ENCODE measurements at regions not wholly inside any gene's neighbourhood (a gene's known extent, or its start where the extent isn't known, plus 50 kb on each side); places are given as distances from the start of the nearest gene placed in this dataset.

- no peak for DNase-seq (ENCODE audit: low read depth in 3 of 3)
Observed at GRCh38 chr10:107732045-107732444, 567.5 kb upstream of the SORCS1 start.

DNA sequence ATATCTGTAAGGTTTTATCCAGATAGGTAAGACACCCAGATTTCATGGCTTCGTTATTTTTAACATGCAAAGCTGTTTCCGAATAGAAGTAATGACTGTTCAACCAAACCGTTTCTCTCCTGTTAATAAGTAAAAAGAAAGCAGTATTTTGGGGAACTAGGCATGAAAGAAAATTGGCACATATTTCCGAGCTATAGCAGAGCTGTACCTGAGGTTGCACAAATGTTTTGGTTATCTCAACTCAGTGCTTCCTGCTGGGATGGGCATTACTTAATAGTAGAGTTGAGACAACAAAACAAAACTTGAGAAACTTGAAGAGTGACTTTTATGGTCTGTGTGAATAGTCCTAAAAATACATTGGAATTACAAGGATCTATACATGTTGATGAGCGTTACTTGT, 564.3 kb upstream of the SORCS1 start:
- no peak for DNase-seq (ENCODE audit: low read depth in 3 of 3)

DNA sequence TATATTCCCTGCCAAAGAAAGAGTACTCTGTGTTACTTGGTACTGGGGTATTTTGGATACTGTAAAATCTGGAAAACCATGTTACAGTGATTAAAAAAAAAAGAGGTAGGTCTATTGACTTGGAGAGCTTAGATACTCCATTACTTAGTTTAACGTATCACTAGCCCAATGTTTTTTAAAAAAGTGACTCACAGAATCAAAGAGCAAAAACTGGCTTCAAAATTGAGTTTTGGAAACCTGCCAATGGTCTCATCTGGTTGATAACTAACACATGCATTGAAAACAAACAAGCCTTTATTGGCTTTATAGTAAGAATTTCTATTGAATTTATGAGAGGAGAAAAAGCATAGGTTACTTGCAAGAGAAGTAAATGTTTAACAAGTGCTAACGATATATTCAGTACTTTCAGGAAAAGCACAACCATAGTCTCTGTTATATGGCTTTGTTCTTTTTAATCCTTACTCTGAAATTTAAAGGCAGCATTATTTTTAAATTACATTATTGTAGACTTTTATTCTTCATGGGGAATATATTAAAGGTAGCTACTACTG, 563.3 kb upstream of the SORCS1 start:
- DNase-seq (ENCODE audit: low read depth in 3 of 3) = no peak

DNA sequence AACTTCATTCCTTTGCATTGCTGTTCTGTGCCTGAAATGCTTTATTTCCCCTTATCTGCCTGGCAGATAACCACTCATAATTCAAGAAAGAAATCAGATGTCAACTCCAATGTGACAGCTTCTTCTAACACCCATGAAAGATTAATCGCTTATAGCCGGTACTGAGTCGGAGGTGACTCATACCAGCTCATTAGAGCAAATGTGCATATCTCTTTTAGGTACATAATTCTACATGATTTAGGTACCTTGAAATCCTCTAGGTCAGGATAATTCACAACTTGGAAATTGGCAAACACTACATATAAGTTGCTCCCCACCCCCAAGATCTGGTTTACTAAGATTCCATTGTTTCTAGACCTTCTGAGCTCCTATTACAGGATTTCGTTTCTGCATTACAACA, 554.4 kb upstream of the SORCS1 start:
- DNase-seq (ENCODE audit: low read depth in 3 of 3) = no peak

DNA sequence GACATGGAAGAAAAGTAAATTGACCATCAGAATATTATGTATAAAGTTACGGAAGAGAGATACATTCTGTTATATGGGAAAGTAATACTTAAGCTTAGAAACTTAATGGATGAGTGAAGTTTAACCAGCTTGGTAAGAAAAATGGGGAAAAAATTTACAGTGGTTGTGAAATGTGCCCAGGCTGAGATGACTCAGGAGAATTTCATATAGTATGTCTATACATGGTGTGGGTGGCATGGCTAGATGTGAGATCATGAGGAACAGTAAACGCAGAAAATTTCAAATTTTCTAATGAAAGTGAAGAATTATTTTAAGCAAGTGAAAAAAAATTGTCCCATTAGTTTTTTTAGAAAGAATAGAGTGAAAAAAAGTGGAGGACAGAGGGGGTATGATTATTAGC, 552.5 kb upstream of the SORCS1 start:
- DNase-seq (ENCODE audit: low read depth in 3 of 3) = no peak

DNA sequence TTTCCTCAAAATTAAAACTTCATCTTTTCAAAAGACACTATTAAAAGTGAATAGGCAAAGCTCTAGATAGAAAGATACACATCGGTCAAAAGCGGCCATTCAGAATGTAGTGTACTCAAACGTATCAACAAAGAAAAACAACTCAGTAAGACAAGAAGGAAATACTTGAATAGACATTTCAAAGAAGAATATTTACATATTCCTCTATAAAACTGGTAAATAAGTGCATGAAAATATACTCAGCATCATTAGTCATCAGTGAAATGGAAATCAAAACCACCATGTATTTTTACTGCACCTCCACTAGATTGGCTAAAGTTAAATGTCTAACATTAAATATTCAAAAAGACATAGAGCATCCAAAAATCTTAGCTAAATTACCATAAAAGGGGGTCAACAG, 551.1 kb upstream of the SORCS1 start:
- no peak for DNase-seq (ENCODE audit: low read depth in 3 of 3)

DNA sequence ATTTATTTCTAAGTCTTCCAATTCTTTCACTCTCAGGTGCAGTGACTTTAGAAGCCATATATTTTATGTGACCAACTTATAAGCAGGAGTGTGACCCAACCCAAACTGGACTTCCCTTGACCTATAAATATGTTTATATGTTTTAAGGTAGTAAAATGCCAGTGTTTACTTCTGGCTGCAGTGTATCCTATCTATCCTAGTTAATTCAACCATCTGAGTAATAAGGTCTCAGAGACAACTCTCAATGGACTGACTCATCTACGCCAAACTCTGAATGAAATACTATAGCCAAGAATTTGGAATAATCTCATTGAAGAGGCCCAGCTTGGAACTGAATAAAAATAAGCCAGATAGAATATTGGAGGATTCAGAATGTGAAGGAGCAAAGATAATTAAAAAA, 544.5 kb upstream of the SORCS1 start:
- DNase-seq (ENCODE audit: low read depth in 3 of 3) = no peak

GRCh38 chr10:107706096-107706725, 541.7 kb upstream of the SORCS1 start:
- no peak for DNase-seq (ENCODE audit: low read depth in 3 of 3)

GRCh38 chr10:107701943-107702342, 537.4 kb upstream of the SORCS1 start:
- DNase-seq (ENCODE audit: low read depth in 3 of 3) = no peak

DNA sequence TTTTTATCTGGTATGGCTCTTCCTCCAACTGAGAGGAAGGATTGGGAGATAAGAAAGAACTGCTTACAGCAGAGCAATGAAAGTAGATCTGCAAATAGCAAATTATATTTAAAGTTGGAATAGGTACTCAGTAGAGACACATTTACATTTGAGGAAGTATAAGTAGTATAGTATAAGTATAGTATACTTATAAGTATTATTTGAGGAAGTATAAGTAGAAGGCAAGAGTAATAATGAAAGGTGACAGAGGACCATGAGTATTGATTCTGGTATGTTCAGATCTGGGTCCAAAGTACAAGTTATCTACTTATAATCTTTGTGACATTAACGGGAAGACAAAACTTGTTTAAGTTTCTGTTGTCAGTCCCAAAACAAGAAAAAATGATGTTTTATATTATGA, 527.6 kb upstream of the SORCS1 start:
- DNase-seq (ENCODE audit: low read depth in 3 of 3) = no peak

DNA sequence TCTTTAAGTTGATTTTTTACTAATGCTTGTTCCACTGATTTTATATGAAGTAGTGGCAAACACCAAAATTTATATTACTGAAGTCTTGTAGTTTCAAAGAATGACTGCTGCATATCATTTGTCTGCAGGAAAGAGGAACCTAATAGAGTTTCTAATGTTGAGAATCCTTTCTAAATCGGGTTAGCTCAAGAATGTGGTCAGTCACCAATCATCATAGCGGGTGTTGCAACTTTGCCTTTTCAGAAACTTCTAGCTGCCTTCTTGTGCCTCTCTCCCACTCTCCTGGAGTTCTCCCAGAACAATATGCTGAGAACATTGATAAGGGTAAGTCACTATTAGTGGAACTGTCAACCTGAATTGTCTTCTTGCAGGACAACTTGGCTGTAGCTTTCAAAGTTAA, 524.8 kb upstream of the SORCS1 start:
- DNase-seq (ENCODE audit: low read depth in 3 of 3) = no peak

- no peak for DNase-seq (ENCODE audit: low read depth in 3 of 3)
Observed at GRCh38 chr10:107687701-107688100, 523.2 kb upstream of the SORCS1 start.

- no peak for DNase-seq (ENCODE audit: low read depth in 3 of 3)
Observed at GRCh38 chr10:107686095-107686494, 521.6 kb upstream of the SORCS1 start.

GRCh38 chr10:107671960-107672359, 507.5 kb upstream of the SORCS1 start:
- DNase-seq (ENCODE audit: low read depth in 3 of 3) = no peak

GRCh38 chr10:107666214-107666613, 501.7 kb upstream of the SORCS1 start:
- no peak for DNase-seq (ENCODE audit: low read depth in 3 of 3)

GRCh38 chr10:107665459-107665858, 501.0 kb upstream of the SORCS1 start:
- DNase-seq (ENCODE audit: low read depth in 3 of 3) = no peak

DNA sequence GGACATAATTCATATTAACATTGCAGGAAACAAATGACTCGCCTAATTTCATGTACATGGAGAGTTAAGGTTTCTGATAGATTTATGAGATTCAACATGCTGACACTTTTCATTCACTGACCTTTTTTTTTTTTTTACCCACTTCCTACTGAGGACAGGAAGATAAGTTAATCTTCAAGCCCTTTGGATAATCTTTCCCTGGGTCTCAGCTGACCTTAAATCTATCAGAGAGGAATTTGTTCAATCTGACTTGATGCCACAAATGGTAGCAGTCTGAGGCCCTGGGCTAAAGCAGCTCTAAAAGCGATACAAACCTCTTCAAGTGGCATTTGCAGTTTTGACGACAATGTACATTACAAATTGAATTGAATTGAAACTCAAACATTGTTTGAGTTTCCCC, 493.3 kb upstream of the SORCS1 start:
- DNase-seq (ENCODE audit: low read depth in 3 of 3) = no peak

GRCh38 chr10:107656932-107657331, 492.4 kb upstream of the SORCS1 start:
- DNase-seq (ENCODE audit: low read depth in 3 of 3) = no peak

GRCh38 chr10:107653832-107654287, 489.4 kb upstream of the SORCS1 start:
- DNase-seq (ENCODE audit: low read depth in 3 of 3) = no peak

GRCh38 chr10:107650939-107651338, 486.4 kb upstream of the SORCS1 start:
- DNase-seq (ENCODE audit: low read depth in 3 of 3) = no peak

- DNase-seq (ENCODE audit: low read depth in 3 of 3) = no peak
Observed at GRCh38 chr10:107649249-107649648, 484.7 kb upstream of the SORCS1 start.

DNA sequence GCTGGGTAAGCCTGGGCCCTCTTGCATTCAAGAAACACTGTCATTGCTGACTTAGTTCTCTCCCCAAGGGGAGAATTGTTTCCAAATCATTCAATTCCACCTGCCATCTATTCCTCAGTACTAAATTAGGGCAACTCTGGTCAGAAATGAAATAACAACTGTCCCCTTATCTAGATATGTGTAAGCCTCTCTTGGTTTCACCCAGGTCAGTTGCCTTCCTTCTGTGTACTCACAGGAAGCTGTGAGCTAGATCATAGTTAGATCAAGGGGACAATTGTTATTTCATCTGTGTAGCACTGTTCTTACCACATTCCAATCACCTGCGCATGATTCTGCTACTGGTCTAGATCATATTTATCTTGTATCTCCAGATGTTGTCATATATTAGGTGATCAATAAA, 483.0 kb upstream of the SORCS1 start:
- no peak for DNase-seq (ENCODE audit: low read depth in 3 of 3)

GRCh38 chr10:107631876-107632275, 467.4 kb upstream of the SORCS1 start:
- DNase-seq (ENCODE audit: low read depth in 3 of 3) = no peak

GRCh38 chr10:107626862-107627261, 462.4 kb upstream of the SORCS1 start:
- no peak for DNase-seq (ENCODE audit: low read depth in 3 of 3)

Data from stimulated activated CD4-positive, alpha-beta T cell treated with anti-CD3 and anti-CD28 coated beads, TNF-alpha, amount 100 ng/mL, for 24 hours (primary cell).